Fibroblast of mammary gland (primary cell): ENCODE measurements at regions not wholly inside any gene's neighbourhood (a gene's known extent, or its start where the extent isn't known, plus 50 kb on each side); places are given as distances from the start of the nearest gene placed in this dataset.

ENCODE experiments used
- DNase-seq: peaks from one replicate; pipeline ENCODE4 v3.0.0-alpha.2; 2010; ENCODE audit warnings: low read depth
- H3K4me3 ChIP-seq: 2 replicates; pipeline ENCODE4 v1.5.1; 2011; ENCODE audit warnings: low read depth, mild to moderate bottlenecking, low read length, moderate library complexity; ENCODE audit not compliant: control insufficient read depth
- CTCF ChIP-seq: conservative IDR thresholded peaks from 2 replicates; pipeline ENCODE4 v1.5.1; 2011; ENCODE audit warnings: low read depth, low read length, inconsistent platforms; ENCODE audit not compliant: control insufficient read depth, insufficient read depth

DNA sequence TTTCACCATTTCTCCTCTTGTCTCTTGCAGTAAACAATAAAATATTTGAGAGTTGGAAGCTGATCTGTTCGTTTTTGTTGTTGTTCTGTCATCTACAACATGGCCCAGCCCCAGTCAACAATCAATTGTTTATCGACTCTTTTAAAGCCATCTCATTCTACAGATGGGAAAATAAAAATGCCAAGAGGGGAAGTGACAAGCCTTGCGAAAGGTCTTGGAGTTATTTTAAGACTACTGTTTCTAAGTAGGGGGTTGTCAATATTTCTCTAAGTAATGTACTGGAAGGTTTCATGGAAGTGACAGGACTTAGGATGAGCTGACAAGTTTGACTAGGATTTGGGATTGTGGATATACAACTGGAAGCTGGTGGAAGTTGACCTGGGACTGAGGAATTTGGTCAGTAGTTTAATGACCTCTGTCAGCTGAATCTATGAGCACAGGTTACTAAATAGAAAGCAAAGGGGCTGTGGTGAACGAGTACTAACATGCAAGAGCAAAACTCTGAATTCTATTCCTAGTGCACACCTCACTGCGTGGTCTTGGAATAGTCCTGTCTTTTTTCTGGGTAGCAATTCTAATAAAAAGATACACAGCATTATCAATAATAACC, 57.5 kb upstream of the ADRB2 start:
- H3K4me3 ChIP-seq: no peak overlapping the region
- TF ChIP-seq CTCF: no peak
- no peak for DNase-seq

- H3K4me3 ChIP-seq: no peak overlapping the region
- no peak for TF ChIP-seq CTCF
- DNase-seq: no peak
Measured at GRCh38 chr5:148769941-148770340, 56.5 kb upstream of the ADRB2 start.

GRCh38 chr5:148774313-148774712, 52.1 kb upstream of the ADRB2 start:
- TF ChIP-seq CTCF: no peak
- no peak for DNase-seq
- no peak overlapping the region for H3K4me3 ChIP-seq

DNA sequence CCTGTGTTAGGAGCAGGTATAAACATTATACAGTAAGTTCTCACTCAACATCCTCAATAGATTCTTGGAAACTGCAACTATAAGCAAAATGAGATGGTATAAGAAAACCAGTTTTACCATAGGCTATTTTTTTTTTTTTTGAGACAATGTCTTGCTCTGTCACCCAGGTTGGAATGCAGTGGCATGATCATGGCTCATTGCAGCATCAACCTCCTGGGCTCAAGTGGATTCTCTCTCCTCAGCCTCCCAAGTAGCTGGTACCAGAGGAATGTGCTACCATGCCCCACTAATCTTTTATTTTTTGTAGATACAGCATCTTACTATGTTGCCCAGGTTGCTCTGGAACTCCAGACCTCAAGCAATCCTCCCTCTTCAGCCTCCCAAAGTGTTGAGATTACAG, 50.1 kb upstream of the ADRB2 start:
- DNase-seq: no peak
- no peak overlapping the region for H3K4me3 ChIP-seq
- TF ChIP-seq CTCF: no peak
